DMS153 (cell line): ENCODE measurements at regions not wholly inside any gene's neighbourhood (a gene's known extent, or its start where the extent isn't known, plus 50 kb on each side); places are given as distances from the start of the nearest gene placed in this dataset.
"Not testable (repeated sequence)": the region's sequence is repeated elsewhere in the genome, so short reads cannot be mapped to it uniquely, and the experiment has no call there.

ENCODE experiments used
- DNase-seq: peaks from one replicate; lab custom pipeline; 2025; lab: John Stamatoyannopoulos, UW

DNA sequence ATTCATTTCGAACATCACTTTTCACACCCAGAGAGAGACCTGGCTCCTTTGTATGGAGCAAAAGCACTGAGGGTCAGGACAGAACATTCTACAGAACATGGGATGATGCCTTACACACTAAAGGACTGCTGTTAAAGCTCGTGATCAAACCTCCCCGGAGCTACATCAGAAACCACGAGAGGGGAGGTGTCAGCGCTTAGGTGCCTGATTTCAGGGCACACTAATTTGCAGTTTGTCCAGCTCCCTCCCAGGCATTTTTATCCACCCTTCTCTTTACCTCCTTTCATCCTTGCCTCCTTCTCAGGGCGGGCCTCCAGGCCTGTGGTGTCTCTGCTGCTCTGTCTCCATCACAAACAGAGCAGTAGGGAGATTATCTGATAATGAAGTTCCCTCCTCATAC, 127.5 kb downstream of the VPREB1 start:
- no peak for DNase-seq

DNA sequence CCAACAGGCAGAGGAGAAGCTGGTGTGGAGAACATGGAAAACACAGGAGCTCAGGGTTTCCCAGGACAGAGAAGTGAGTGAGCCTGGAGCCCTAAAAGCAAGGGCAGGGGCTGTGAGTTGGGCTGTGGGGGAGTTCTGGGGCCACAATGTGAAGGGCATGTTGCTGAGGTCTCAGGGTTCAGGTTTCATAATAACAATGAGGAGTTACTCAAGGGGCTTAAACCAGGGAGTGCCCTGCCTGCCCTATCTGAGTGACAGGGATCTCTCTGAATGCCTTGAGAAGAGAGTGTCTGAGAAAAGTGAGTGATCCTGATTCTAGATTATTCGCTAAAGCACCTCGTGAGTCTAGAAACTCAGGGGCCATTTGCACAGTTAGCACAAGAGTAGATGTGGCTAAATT, 129.6 kb downstream of the VPREB1 start:
- DNase-seq = no peak

DNA sequence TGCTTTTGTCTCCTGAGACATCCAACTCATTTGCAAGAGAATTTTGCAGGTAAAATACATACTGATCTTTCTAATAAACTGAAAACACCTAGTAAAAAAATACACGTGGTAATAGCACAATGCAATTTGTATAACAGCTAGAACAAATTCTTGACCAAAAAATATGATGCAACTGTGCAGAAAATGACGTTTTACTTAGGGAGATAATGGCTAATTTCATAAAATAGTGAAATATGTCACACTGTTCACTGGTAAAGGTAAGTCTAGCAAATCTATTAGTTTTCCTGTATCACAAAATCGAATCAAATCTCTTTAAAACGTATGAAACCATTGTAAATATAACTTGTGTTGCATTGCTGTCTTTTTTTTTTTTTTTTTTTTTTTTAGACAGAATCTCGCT, 130.0 kb downstream of the VPREB1 start:
- DNase-seq = no peak

DNA sequence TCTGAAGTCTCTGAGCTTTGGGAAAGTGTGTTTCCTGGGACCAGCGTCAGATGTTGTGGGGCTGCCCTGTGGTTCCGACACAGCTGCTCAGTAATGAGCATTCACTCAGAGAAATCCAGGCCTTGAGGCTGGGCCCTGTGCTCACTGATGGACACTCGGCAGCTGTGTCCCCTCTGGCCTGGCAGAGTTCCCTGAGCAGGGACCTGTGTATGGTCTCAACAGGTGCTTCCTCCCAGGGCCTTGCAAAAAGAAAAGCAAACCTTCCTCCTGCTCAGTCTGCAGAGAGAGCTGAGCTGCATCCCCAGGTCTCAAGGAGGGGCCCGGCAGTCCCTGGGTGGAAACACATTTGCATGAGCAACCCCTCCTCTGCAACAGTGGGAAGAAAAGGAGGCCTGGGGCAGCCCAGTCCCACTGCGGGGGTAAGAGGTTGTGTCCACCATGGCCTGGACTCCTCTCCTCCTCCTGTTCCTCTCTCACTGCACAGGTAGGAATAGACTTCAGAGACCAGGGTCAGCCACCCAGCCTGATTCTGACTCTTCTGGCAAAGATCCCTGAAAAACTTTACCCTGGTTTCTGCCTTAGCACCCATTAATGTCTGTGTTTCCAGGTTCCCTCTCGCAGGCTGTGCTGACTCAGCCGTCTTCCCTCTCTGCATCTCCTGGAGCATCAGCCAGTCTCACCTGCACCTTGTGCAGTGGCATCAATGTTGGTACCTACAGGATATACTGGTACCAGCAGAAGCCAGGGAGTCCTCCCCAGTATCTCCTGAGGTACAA, 131.2 kb downstream of the VPREB1 start:
- no peak for DNase-seq

DNA sequence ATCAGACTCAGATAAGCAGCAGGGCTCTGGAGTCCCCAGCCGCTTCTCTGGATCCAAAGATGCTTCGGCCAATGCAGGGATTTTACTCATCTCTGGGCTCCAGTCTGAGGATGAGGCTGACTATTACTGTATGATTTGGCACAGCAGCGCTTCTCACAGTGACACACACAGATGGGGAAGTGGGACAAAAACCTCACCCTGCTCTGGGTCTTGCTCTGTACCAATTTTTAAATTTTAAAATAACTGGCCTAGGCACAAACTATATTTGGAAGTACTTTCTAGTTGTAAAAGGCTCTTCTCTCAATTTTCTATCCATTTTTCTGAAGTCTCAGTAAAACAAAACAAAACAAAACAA, 131.7 kb downstream of the VPREB1 start:
- no peak for DNase-seq

DNA sequence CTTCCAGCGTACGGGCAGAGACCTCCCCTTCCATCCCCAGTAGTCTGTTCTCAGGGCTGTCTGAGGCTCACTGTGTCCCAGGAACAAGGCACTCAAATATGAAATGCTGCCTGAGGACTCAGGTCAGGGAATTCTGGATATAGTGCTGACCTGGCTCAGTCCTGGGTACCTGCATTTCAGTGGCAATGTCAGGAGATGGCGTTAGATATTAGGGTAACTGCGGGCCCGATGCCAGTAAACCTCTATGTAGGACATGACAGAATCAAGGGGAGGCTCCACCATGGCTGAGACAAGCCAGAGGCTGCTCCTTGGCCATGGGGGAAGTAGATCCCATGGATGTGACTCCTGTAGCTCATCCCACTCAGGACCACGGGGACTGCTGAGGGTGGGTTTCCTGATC, 131.7 kb downstream of the ZNF280B start:
- not testable (repeated sequence) for DNase-seq

DNA sequence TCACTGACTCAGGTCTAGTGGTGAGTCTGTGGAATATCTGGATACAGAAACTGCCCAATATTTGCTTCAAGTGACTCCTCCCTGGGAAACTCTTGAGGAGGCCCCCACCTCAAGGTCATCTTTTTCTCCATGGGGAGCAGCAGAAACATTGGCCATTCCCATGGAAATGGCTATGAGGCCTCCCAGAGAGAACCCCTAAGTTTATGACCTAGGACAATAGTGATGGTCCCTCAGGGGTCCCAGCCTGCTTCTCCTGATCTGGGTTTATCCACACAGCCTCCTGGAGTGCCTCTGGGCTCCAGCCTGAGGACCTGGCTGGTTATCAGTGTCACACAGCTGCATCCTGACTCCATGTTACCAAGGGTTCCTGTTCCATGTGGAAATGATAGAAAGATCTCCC, 131.2 kb downstream of the ZNF280B start:
- DNase-seq = no peak

DNA sequence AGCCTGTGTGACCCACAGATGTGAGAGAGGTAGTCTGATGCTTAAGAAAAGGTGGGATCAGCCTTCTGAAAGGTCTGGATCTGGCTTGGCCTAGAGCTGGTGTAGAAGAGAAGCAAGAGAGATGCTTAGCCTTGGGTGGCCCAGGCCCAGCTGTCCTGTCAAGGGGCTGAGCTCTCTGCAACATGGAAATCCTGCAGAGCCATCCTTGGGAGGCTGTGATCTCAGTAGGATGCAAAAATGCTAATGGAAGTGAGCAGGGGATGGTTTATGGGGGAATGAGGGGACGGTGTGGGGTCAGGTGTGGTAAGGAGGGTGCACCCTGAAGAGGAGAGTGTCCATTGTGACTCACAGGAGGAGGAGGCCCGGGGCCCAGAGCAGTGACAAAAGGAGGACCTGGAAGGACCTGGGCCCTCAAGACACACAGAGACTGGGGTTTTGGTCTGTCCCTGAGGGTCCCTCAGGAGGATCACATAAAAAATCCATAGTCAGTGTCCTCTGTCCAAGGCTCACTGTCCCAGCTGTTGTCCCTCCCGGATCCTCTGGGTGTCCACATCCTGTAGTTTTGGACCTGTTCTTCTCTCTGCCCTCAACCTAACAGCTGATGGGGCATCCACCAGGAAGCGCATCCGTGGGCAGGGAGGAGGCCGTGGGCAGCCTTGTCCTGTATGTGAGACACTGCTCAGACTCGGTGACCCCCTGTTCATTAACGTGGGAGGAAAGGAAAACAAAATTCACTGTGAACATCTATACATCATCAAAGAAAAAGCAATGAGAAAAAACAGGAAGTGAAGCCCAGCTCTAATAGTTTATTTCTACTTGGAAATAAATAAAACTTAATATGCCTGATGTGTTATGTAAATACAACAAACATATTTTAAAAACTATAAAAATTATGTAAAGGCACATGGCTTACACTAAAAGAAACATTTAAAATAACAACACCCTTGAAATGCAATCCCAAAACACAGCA, 129.8 kb downstream of the ZNF280B start:
- no peak for DNase-seq

DNA sequence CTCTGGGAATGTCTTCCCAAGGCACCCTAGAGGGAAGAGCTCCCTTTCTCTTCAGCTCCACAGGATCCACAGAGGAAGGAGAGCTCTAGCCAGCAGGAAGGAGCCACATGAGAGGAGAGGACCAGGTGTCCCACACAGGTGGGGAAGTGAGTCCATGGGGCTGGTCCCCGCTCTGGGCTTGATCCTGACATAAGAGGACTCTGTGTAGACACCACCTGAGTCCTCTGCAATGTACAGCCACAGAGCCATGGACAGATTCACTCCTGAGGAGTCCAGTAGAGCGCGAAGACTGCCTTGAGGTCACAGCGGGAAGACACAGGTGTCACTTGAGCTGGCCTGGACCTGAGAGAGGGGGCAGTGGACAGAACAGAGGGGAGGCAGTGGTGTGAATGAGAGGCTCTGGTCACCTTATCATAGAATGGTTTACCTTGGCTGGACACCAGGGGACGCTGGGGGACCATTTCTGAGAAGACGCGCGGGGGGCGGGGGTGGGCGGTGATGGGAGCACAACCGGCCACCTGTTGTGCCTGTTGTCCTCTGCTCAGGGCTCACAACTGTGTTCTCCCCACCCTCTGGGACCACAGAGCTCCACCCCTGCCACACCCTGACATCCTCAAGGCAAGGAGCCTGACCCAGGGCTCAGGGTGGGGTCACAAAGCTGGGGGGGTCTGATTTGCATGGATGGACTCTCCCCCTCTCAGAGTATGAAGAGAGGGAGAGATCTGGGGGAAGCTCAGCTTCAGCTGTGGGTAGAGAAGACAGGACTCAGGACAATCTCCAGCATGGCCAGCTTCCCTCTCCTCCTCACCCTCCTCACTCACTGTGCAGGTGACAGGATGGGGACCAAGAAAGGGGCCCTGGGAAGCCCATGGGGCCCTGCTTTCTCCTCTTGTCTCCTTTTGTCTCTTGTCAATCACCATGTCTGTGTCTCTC, 128.2 kb downstream of the ZNF280B start:
- peak; percentile 26 for DNase-seq

DNA sequence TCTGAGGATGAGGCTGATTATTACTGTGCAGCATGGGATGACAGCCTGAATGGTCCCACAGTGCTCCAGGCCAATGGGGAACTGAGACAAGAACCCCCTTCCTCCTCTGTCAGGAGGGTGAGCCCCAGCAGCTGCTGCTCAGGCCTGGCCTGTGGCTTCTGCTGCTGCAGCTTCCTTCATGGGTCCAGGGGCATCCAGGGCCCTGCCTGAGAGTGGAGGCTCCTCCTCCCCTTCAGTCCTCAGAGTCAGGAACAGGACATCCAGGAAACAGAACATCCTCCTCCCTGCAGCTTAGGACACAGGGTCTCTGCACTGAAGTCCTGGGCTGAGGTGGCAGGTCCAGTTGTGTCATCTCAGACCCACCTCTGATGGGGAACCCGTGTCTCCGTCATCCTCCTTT, 127.2 kb downstream of the ZNF280B start:
- not testable (repeated sequence) for DNase-seq

DNA sequence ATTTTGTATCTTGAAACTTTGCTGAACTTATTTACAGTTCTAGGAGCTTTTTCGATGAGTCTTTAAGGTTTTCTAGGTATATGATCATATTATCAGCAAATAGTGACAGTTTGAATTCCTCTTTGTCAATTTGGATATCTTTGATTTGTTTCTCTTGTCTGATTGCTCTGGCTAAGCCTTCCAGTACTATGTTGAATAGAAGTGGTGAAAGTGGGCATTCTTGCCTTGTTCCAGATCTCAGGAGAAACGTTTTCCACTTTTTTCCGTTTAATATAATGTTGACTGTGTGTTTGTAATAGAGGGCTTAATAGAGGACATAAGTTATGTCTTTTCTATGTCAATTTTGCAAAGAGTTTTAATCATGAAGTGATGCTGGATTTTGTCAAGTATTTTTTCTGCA, 124.3 kb downstream of the ZNF280B start:
- DNase-seq = no peak

DNA sequence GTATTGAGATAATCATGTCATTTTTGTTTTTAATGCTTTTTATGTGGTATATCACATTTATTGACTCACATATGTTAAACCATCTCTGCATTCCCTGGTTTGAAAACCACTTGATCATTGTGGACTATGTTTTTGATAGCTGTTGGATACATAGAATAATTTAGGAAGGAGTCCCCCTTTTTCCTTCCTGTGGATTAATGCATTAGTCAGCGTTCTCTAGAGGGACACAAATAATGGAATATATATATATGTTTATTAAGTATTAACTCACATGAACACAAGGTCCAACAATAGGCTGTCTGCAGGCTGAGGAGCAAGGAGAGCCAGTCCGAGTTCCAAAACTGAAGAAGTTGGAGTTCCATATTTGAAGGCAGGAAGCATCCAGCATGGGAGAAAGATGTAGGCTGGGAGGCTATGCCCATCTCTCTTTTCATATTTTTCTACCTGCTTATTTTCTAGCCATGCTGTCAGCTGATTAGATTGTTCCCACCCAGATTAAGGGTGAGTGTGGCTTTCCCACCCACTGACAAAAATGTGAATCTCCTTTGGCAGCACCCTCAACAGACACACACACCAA, 123.8 kb downstream of the ZNF280B start:
- no peak for DNase-seq

DNA sequence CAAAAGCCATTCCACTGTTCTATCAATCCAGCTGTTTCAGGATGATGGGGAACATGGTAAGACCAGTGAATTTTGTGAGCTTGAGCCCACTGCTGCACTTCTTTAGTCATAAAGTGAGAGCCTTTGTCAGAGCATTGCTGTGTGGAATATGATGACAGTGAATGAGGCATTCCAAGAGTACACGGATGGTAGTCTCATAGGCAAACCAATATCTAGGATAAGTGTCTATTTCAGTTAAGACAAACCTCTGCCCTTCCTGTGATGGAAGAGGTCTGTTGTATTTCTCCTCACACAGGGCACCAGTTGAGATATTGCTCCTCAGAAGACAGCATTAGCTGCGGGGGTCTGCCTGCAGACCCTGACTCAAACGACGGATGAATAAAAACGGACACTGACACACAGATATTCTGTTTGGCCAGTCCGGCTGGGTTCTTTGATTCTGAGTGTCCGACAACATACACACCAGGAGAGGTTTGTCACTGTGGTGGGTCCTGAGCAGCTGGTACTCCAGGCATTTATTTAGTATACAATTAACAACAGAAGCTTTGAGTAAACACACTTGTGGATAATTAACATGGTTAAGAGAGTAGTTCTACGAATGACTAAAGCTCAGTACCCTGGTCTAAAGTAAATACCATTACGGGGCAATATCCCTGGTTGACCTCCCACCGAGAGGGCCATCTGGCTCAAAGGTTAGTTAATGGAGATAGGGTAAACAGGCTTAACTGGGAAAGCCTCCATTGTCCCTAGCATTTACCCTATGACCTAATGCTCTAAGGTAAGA, 121.7 kb downstream of the ZNF280B start:
- peak; percentile 96 for DNase-seq

DNA sequence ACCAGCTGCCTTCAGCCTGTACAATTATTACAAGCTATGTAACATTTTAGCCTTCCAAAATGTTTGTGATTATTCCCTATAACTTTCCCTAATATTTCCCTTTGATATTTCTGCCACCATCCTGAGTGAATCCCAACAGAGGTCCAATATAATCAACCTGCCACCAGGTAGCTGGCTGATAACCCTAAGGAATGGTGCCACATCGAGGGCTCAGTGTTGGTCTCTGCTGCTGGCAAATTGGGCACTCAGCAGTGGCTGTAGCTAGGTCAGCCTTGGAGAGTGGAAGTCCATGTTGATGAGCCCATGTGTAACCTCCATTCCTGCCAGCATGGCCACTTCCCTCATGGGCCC, 121.2 kb downstream of the ZNF280B start:
- no peak for DNase-seq

DNA sequence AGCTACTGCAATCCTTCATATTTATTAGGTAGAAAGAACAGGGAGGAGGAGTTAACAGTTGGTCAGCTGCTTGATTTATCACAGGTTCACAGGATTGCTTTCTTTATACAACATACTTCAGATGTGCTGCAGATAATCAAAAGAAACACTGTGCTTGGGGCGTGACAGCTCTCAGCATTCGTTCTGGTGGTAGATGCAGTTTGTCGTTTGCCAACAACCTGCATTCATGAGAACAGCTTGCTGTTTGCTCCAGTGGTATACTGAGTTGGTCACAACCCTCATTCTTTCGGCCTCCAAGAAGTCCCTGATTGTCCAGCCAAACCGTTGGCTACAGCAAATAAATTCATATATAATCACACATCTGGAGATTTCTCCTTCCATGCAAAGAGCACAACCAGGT, 120.5 kb downstream of the ZNF280B start:
- no peak for DNase-seq

DNA sequence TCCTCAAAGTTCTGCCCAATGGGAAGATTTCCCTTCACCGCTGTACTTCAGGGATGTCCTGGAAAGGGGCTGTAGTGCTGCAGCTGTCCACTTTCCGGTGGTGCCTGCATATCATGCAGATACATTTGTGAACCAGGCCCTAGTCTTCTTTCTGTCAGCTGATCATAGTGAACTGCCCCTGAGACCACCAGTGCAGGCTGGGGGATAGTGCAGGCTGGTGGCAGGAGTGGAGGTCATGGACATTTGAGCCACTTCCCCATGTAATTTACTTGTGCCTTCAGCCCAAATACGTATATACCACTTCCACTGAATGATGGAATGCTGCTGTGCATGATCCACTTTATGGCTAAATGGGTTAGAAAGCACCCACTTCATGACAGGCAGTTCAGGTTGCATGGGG, 120.0 kb downstream of the ZNF280B start:
- DNase-seq = no peak

DNA sequence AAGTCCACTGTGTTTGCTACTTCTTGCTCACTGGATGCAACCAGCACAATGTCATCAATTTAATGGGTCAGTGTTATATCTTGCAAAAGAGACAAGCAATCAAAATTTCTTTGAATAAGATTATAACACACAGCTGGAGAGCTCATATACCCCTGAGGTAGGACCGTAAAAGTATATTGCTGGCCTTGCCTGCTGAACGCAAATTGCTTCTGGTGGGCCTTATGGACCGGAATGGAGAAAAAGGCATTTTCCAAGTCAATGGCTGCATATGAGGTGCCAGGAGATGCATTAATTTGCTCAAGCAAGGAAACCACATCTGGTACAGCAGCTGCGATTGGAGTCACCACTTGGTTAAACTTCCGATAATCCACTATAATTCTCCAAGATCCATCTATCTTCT, 119.1 kb downstream of the ZNF280B start:
- DNase-seq = no peak

DNA sequence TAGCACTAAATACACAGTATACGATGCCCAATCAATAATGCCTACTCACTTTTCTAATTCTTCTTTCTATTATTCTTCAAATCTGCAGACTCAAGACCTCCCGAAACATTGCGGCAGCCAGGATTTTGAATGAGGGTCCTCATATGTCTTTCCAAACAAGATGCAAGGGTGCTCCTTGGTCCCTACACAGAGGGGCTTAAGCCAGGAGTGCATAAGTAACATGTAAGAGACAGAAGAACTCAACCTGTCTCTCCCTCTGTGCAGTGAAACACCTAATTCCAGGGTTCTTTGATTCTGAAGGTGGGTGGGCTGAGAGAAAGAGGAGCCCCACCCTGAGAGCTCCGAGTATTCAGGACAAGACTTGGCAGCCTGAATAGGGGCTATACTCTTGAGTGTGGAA, 117.6 kb downstream of the ZNF280B start:
- DNase-seq = no peak

DNA sequence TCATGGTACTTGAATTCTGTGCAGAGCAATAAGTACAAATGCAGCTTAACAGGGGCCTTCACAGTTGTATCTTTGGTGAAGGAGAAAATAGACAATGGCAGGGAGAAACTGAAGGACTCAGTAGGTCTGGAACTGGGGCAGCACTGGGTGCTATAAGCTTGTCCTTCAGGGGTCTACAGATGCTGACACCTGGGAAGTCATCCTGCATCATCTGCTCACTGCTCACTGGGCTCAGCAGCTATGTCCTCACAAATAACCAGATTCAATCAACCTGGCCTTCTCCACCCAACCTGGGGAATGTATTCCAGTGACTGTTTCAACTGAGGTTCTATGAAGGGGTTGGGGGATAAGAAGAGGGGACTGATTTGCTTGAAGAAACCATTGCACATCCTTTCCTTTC, 117.0 kb downstream of the ZNF280B start:
- DNase-seq = no peak

DNA sequence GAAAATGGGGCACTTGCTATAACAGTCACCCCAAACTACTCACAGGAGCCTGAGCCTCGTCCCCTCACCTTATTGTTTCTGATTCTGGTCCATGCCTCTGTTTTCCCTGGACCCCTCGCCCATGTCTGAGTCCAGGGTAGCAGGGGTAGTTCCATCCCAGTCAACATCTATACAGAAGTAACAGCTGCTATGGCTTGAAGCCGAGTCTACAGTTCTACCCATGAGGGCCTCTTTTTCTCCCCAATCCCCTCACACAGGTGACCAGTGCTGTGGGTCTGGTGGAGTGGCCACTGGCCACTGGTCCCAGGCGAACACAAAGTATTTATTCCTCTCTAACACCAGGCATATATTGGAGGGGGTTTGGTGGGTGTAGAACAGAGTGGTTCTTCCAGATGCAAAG, 116.4 kb downstream of the ZNF280B start:
- no peak for DNase-seq

DNA sequence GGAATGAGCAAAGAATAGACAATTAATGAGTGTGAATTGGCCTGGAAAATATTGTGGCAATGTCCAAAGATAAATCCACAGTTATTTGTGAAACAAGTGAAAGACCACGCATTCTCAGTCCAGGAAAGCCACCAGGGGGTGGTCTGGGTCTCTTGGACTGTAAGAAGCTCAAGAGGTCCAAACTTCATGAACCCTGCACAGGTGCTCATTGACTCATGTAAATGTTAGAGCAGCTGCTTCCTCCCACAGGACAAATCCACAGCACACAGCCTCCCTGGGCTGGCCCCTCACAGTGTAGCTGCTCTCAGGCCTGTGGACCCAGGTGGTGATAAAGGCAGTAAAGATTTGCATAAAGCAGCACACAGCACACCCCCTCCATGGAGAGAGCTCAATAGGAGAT, 114.0 kb downstream of the ZNF280B start:
- DNase-seq = peak; percentile 50
